K562 (cell line): ENCODE measurements at regions not wholly inside any gene's neighbourhood (a gene's known extent, or its start where the extent isn't known, plus 50 kb on each side); places are given as distances from the start of the nearest gene placed in this dataset.

Source experiments
- EHMT2 ChIP-seq: fragments of 450-650 bp; IDR thresholded peaks from 2 replicates; pipeline ENCODE4 v1.6.1; 2018; ENCODE audit warnings: antibody characterized with exemption
- ELF1 ChIP-seq: fragments of 200-800 bp; sonication (Bioruptor generic); IDR thresholded peaks from 2 replicates; pipeline ENCODE4 v1.6.1; 2016; ENCODE audit warnings: missing genetic modification characterization, missing compliant biosample characterization
- HEY1 ChIP-seq: fragments of 250-450 bp; sonication (Bioruptor Pico); IDR thresholded peaks from 2 replicates; pipeline ENCODE4 v1.5.0; 2020; ENCODE audit warnings: mild to moderate bottlenecking, moderate library complexity, borderline replicate concordance
- MAFF ChIP-seq: IDR thresholded peaks from 2 replicates; pipeline ENCODE4 v1.6.1; 2012; ENCODE audit warnings: low read length, improper control_type of control experiment
- NFYB ChIP-seq: IDR thresholded peaks from 2 replicates; pipeline ENCODE4 v1.6.1; 2011; ENCODE audit warnings: mild to moderate bottlenecking, moderate library complexity; ENCODE audit not compliant: insufficient read length; ENCODE audit errors: extremely low read depth
- POLR2A ChIP-seq: fragments of 450-650 bp; conservative IDR thresholded peaks from 2 replicates; pipeline ENCODE4 v1.6.1; 2016
- POLR2AphosphoS5 ChIP-seq: IDR thresholded peaks from 2 replicates; pipeline ENCODE4 v1.6.1; 2011; ENCODE audit warnings: mild to moderate bottlenecking, low read depth, low read length, moderate library complexity; ENCODE audit not compliant: control insufficient read depth, insufficient read depth
- POLR3A ChIP-seq: IDR thresholded peaks from 2 replicates; pipeline ENCODE4 v1.6.1; 2011; ENCODE audit warnings: borderline replicate concordance, mild to moderate bottlenecking, moderate library complexity; ENCODE audit not compliant: insufficient read length, insufficient read depth; ENCODE audit errors: extremely low read depth
- SMAD1 ChIP-seq: fragments of 150-350 bp; IDR thresholded peaks from 2 replicates; pipeline ENCODE4 v1.6.1; 2014; ENCODE audit warnings: low read length, low read depth; ENCODE audit not compliant: partially characterized antibody
- ZKSCAN1 ChIP-seq: fragments of 150-350 bp; IDR thresholded peaks from 2 replicates; pipeline ENCODE4 v1.6.1; 2016; ENCODE audit warnings: low read depth, low read length
- ZNF143 ChIP-seq: sonication (generic); formaldehyde crosslinking; IDR thresholded peaks from 2 replicates; pipeline ENCODE4 v1.9.0; 2022; ENCODE audit warnings: mild to moderate bottlenecking, missing genetic modification reagents
- TF ChIP-seq, protein P1 (sequence below), 3 experiments: IDR thresholded peaks in 2 of 3; conservative IDR thresholded peaks in 1 of 3; 2 replicates each; pipeline ENCODE4 v1.5.1; 2011 to 2012; ENCODE audit warnings: low read length in 3 of 3, mild to moderate bottlenecking in 3 of 3, control low read depth in 2 of 3, improper control_type of control experiment in 1 of 3, inconsistent platforms in 1 of 3, low read depth in 1 of 3, mixed read lengths in 1 of 3, moderate library complexity in 1 of 3; ENCODE audit not compliant: insufficient read depth in 2 of 3

DNA sequence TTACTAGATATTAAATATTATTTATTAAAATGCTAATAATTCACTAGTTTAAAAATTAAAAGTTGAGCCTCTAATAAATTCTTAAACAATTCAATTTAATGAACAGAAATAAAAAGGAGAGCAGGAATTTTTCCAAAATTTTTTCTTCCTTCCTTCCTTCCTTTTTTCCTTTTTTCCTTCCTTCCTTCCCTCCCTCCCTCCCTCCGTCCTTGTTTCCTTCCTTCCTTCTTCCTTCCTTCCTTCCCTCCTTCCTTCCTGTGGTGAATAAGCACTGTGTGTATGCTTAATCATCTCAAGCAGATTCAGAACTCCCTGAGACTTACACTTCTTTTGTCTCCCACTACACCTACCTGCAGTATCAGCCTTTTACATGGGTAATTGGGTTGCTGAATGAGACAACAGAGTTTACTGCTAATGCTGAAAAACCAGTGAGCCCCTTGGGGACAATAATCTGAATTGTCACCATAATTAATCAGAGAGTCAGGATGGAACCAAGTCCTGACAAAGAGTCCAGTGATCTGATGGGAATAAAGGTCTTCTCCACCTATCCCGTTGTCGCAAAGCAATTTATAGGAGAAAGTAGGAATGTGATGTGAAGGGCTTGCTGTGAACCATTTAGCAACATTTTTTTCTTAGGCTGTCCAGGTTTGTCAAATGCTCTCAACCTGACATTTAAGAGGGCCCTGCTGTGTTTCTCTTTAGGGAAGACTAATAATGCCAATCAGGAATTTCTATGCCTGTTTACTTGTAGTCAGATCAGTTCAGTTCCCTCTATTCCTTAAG, 58.1 kb upstream of the CEP295 start:
- TF ChIP-seq NFYB (no peak), ELF1 (tag) (no peak), POLR3A (no peak), ZKSCAN1 (no peak), EHMT2 (no peak), ZNF143 (CRISPR knock-in tag) (no peak), MAFF (no peak), POLR2AphosphoS5 (no peak), POLR2A (no peak), HEY1 (CRISPR knock-in tag) (no peak), SMAD1 (no peak)
- TF ChIP-seq, protein P1, sequence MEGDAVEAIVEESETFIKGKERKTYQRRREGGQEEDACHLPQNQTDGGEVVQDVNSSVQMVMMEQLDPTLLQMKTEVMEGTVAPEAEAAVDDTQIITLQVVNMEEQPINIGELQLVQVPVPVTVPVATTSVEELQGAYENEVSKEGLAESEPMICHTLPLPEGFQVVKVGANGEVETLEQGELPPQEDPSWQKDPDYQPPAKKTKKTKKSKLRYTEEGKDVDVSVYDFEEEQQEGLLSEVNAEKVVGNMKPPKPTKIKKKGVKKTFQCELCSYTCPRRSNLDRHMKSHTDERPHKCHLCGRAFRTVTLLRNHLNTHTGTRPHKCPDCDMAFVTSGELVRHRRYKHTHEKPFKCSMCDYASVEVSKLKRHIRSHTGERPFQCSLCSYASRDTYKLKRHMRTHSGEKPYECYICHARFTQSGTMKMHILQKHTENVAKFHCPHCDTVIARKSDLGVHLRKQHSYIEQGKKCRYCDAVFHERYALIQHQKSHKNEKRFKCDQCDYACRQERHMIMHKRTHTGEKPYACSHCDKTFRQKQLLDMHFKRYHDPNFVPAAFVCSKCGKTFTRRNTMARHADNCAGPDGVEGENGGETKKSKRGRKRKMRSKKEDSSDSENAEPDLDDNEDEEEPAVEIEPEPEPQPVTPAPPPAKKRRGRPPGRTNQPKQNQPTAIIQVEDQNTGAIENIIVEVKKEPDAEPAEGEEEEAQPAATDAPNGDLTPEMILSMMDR (IDR thresholded peaks at IDR 0.05 in 2 of 3, conservative IDR thresholded peaks at IDR 0.05 in 1 of 3; ENCODE audit: insufficient read depth in 2 of 3, low read depth in 1 of 3, low read length in 3 of 3) = no peak
